ENCODE measurements at regions not wholly inside any gene's neighbourhood (a gene's known extent, or its start where the extent isn't known, plus 50 kb on each side); places are given as distances from the start of the nearest gene placed in this dataset.
A peak's percentile ranks its signal among the peaks of the same experiment; 100 is the strongest.

DNA sequence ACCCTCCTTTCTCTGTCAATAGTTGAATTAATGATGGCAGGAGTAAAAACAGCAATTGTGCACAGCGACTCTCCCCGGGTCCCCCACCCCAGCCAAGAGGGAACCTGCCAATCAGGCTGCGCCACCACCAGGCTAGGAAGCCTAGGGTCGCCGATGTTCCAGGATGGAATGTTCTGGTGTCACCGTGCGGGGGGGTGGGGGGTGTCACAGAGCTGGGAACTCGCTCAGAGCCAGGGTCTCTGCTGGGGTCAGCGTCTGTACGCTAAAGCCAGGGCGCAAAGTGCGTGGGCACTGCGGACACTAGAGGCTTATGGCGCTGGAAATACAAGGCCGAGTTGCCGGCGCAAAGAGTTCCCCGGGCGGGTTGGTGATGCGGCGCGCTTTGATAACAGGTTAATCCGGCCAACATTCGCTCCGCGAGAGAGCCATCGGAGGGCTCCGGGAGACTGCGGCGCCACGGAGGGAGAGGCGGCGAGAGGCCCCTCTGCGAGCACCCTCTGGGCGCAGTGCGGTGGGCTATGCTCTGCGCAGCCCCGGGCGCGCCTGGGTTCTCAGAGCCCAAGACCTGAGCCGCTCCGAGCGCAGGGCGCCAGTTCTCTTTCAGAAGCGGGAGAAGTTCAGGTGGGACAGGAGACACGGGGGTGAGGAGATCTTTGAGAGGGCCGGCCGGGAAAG lies 192.3 kb downstream of the EMX2 start:
- H4K20me1 ChIP-seq (replicated peaks; ENCODE audit: control insufficient read depth, extremely low read depth, insufficient read depth, low read length): no peaks in the 10 kb centered on the region
- H3K9me3 ChIP-seq (replicated peaks; ENCODE audit: control insufficient read depth, insufficient read depth, low read length): no peaks in the 10 kb centered on the region
- intact Hi-C loops (cut with micrococcal nuclease): loop anchor here (10.0 kb wide), 1 partner anchor 240 kb away; no protein-coding TSS in a partner anchor
- H3K9ac ChIP-seq (replicated peaks; ENCODE audit: extremely low read depth, insufficient read depth, low read length): no peak overlapping the region
- no TSS peak for BruUV-seq (replicated peaks)
- dilution Hi-C loops (cut with MboI; ENCODE audit: extremely low pct_ligation_motif_present, low sequenced_read_pairs): no loop called here
- POLR2A ChIA-PET: no interaction called here
- H2AFZ ChIP-seq (ENCODE audit: low read depth, low read length): no peak overlapping the region
- no peak for TF ChIP-seq GATA2 (IDR thresholded peaks at IDR 0.05; ENCODE audit: insufficient read depth, insufficient read length, low read depth, low read length)
- no peak for TF ChIP-seq FOS (IDR thresholded peaks at IDR 0.05; ENCODE audit: borderline replicate concordance, insufficient read depth, low read length)
- TF ChIP-seq POLR2AphosphoS5 (IDR thresholded peaks at IDR 0.05; ENCODE audit: insufficient read depth, low read depth, low read length): no peak
- TF ChIP-seq, protein P1, sequence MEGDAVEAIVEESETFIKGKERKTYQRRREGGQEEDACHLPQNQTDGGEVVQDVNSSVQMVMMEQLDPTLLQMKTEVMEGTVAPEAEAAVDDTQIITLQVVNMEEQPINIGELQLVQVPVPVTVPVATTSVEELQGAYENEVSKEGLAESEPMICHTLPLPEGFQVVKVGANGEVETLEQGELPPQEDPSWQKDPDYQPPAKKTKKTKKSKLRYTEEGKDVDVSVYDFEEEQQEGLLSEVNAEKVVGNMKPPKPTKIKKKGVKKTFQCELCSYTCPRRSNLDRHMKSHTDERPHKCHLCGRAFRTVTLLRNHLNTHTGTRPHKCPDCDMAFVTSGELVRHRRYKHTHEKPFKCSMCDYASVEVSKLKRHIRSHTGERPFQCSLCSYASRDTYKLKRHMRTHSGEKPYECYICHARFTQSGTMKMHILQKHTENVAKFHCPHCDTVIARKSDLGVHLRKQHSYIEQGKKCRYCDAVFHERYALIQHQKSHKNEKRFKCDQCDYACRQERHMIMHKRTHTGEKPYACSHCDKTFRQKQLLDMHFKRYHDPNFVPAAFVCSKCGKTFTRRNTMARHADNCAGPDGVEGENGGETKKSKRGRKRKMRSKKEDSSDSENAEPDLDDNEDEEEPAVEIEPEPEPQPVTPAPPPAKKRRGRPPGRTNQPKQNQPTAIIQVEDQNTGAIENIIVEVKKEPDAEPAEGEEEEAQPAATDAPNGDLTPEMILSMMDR (IDR thresholded peaks at IDR 0.05; ENCODE audit: extremely low read depth in 1 of 2, insufficient read depth in 1 of 2, low read depth in 1 of 2, low read length in 2 of 2): no peak
- TF ChIP-seq EZH2 (IDR thresholded peaks at IDR 0.05; ENCODE audit: borderline replicate concordance, low read depth, low read length, severe bottlenecking): peak; percentile 45
- CTCF ChIA-PET: no interaction called here
- no peak overlapping the region for H3K27ac ChIP-seq (ENCODE audit: insufficient read depth, low read depth, low read length)
- no peak overlapping the region for H3K4me3 ChIP-seq (replicated peaks in 1 of 3; ENCODE audit: insufficient read depth in 1 of 3, low read depth in 1 of 3, low read length in 3 of 3)
- no peaks in the 10 kb centered on the region for H3K4me1 ChIP-seq (ENCODE audit: control insufficient read depth, extremely low read depth, insufficient read depth, low read length)
- DNase-seq (ENCODE audit: low read depth, low spot score): no peak
- H3K9me1 ChIP-seq (replicated peaks; ENCODE audit: control insufficient read depth, extremely low read depth, insufficient read depth, low read length): no peaks in the 10 kb centered on the region
- no peak for FAIRE-seq
- no peaks in the 10 kb centered on the region for H3K36me3 ChIP-seq (ENCODE audit: control insufficient read depth in 2 of 2, extremely low read depth in 1 of 2, insufficient read depth in 2 of 2, low read length in 2 of 2)
- peaks cover 10% of the 10 kb centered on the region in 2 experiments for H3K27me3 ChIP-seq (ENCODE audit: control insufficient read depth in 2 of 2, insufficient read depth in 2 of 2, low read length in 2 of 2)
- no peaks in the 10 kb centered on the region for H3K79me2 ChIP-seq (ENCODE audit: control insufficient read depth, insufficient read depth, low read length)
- H3K4me2 ChIP-seq (ENCODE audit: insufficient read depth, low read length): no peak overlapping the region

Measured in endothelial cell of umbilical vein (primary cell).